ENCODE measurements at regions not wholly inside any gene's neighbourhood (a gene's known extent, or its start where the extent isn't known, plus 50 kb on each side); places are given as distances from the start of the nearest gene placed in this dataset.
A peak's percentile ranks its signal among the peaks of the same experiment; 100 is the strongest.

GRCh38 chr2:20877960-20878359, 55.1 kb upstream of the LDAH start:
- 10 to 15% methylated on average over 2 of the region's 2 CpGs for WGBS, 2 donors
- TF ChIP-seq CTCF (IDR thresholded peaks at IDR 0.05; ENCODE audit: control extremely low read depth, extremely low read depth), result no peak
- no peak for ATAC-seq (ENCODE audit: insufficient read depth, low FRiP score)
- Histone ChIP-seq H3K9me3 (ENCODE audit: control insufficient read depth in 4 of 4, insufficient read depth in 3 of 4, low read length in 3 of 4) (peaks cover 0 to 18% (median 0%) of the 10 kb centered on the region in 4 donors), H3K27me3 (ENCODE audit: control insufficient read depth in 3 of 3, insufficient read depth in 3 of 3, low read length in 2 of 3) (peaks cover 0 to 3% (median 0%) of the 10 kb centered on the region in 3 donors), H3K36me3 (ENCODE audit: control insufficient read depth in 4 of 4, insufficient read depth in 4 of 4, low read length in 4 of 4) (no peaks in the 10 kb centered on the region), H3K9ac (ENCODE audit: insufficient read depth in 1 of 2, low read length in 2 of 2) (no peak overlapping the region), H3K27ac (ENCODE audit: low read depth in 1 of 2, low read length in 1 of 2) (no peak overlapping the region), H3K4me1 (ENCODE audit: control insufficient read depth in 5 of 5, insufficient read depth in 5 of 5, low read length in 5 of 5) (no peaks in the 10 kb centered on the region), H3K4me3 (no peak overlapping the region)
- peak in 2 of 3 donors; percentile 16 to 70 for DNase-seq
